Stomach (tissue), 8 donors: ENCODE measurements at regions not wholly inside any gene's neighbourhood (a gene's known extent, or its start where the extent isn't known, plus 50 kb on each side); places are given as distances from the start of the nearest gene placed in this dataset.

Experiments
- DNase-seq, 2 donors: peaks; one replicate each; pipeline versions ENCODE4 v3.0.0 to v3.0.0-alpha.2; 2013 to 2019
- H3K27ac ChIP-seq, 5 donors: fragments of 200-600 bp in 4 of 5; sonication (generic) in 4 of 5; one replicate each; pipeline ENCODE4 v1.5.1; 2013 to 2019; ENCODE audit warnings: mild to moderate bottlenecking in 1 of 5, moderate library complexity in 1 of 5
- H3K27me3 ChIP-seq, 3 donors: fragments of 200-600 bp; sonication (generic); one replicate each; pipeline ENCODE4 v1.5.1; 2017 to 2019; ENCODE audit warnings: mixed run types in 1 of 3
- H3K36me3 ChIP-seq, 4 donors: fragments of 200-600 bp; sonication (generic); 1 replicate in 3 of 4; 2 replicates in 1 of 4; pipeline ENCODE4 v1.5.1; 2016 to 2019
- H3K4me1 ChIP-seq, 4 donors: fragments of 200-600 bp; sonication (generic); one replicate each; pipeline ENCODE4 v1.5.1; 2016 to 2019
- H3K4me3 ChIP-seq, 4 donors: fragments of 200-600 bp; sonication (generic) in 3 of 4; one replicate each; pipeline ENCODE4 v1.5.1; 2016 to 2019; ENCODE audit warnings: mild to moderate bottlenecking in 1 of 4
- H3K9me3 ChIP-seq, 4 donors: fragments of 200-600 bp; sonication (generic); one replicate each; pipeline ENCODE4 v1.5.1; 2016 to 2019
- EP300 ChIP-seq: sonication (generic); formaldehyde crosslinking; IDR thresholded peaks from one replicate; pipeline ENCODE4 v1.6.1; 2017; ENCODE audit warnings: antibody characterized with exemption
- POLR2A ChIP-seq, 4 donors: fragments of 450-650 bp; IDR thresholded peaks; one replicate each; pipeline ENCODE4 v1.6.1; 2016; ENCODE audit warnings: antibody characterized with exemption in 4 of 4, control low read depth in 2 of 4, mild to moderate bottlenecking in 1 of 4, moderate library complexity in 1 of 4
- POLR2AphosphoS5 ChIP-seq, 3 donors: sonication (generic); formaldehyde crosslinking; IDR thresholded peaks; one replicate each; pipeline ENCODE4 v1.6.1; 2016; ENCODE audit warnings: antibody characterized with exemption in 3 of 3
- WGBS, 5 donors: extraction: QIAGEN DNeasy Blood & Tissue Kit in 3 of 5; methylation state at CpG; one replicate each; pipeline versions ENCODE4 v1.1.5 to v1.1.7; 2013 to 2018; 5-methylcytosine and 5-hydroxymethylcytosine counted together
- intact Hi-C: fragments of 100-400 bp; cut with DNase I; formaldehyde crosslinking; loops from one replicate; pipeline ENCODE4 v1.15.1; 2023; ENCODE audit warnings: low total_unique reads
- TF ChIP-seq, protein P1 (sequence below), 7 experiments: fragments of 450-650 bp in 4 of 7; fragments of 200-600 bp in 3 of 7; sonication (generic) in 3 of 7; IDR thresholded peaks; one replicate each; pipeline ENCODE4 v1.5.1; 2016 to 2019; ENCODE audit warnings: antibody characterized with exemption in 7 of 7, control low read depth in 2 of 7, mild to moderate bottlenecking in 1 of 7
- donor health status: healthy with polysubstance abuse.
- donor health status: Bipolar disorder and iron deficiency.
- donor health status: healthy.

DNA sequence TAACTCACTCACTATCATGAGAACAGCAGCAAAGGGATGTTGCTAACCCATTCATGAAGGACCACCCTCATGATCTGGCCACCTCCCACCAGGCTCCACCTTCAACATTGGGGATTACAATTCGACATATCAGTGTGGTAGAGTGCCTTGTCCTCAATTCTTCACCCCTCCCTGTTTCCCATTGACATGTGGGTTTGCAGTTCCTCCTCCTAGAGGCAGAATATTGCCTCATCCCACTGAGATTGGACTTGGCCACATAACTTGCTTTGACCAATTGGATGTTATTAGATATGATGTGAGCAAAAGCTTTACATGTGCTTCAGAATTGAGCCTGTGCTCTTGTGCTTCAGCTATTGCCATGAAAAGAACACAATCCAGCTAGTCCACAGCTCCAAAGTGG is 217.0 kb upstream of the CXCR4 start:
- no peak for DNase-seq
- Histone ChIP-seq H3K9me3 (no peaks in the 10 kb centered on the region), H3K27ac (no peak overlapping the region), H3K4me3 (no peak overlapping the region), H3K36me3 (no peaks in the 10 kb centered on the region), H3K27me3 (no peaks in the 10 kb centered on the region), H3K4me1 (no peaks in the 10 kb centered on the region)
- 33 to 71% (median 55%) methylated on average over 1 of the region's 1 CpG for WGBS, 5 donors
- TF ChIP-seq EP300 (no peak), POLR2A (IDR thresholded peaks at IDR 0.05) (no peak), POLR2AphosphoS5 (IDR thresholded peaks at IDR 0.05) (no peak)
- TF ChIP-seq, protein P1, sequence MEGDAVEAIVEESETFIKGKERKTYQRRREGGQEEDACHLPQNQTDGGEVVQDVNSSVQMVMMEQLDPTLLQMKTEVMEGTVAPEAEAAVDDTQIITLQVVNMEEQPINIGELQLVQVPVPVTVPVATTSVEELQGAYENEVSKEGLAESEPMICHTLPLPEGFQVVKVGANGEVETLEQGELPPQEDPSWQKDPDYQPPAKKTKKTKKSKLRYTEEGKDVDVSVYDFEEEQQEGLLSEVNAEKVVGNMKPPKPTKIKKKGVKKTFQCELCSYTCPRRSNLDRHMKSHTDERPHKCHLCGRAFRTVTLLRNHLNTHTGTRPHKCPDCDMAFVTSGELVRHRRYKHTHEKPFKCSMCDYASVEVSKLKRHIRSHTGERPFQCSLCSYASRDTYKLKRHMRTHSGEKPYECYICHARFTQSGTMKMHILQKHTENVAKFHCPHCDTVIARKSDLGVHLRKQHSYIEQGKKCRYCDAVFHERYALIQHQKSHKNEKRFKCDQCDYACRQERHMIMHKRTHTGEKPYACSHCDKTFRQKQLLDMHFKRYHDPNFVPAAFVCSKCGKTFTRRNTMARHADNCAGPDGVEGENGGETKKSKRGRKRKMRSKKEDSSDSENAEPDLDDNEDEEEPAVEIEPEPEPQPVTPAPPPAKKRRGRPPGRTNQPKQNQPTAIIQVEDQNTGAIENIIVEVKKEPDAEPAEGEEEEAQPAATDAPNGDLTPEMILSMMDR (IDR thresholded peaks at IDR 0.05) = no peak
- intact Hi-C loops = no loop called here

DNA sequence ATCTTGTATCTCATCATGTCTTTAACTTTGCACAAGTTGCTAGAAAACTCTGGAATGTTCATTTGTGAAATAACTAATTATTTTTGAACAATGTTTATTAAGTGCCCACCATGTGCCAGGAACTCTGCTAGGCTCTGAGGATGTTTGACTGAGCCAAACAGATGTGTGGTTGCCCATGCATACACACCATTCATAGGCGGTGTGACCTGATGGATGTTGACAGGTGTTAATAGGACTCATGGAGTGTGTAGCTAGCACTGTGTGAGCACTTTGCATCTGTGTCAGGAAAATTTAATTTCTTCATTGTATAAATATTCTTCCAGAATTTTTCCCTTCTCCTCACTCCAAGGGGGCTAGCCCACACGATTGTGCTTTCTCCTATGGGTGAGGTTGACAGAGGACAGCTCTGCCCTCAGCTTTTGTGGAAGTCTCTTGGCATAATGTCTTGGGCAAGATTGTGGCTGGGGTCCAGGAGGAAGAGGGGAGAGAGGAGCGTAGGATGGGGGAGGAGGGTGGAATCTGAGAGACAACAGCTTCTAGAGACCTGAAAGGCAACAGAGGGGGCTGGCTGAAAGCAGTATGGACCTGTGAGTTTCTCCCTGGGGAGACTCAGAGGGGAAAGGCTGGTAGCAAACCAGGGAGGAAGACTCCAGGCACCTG is 214.6 kb upstream of the CXCR4 start:
- H3K36me3 ChIP-seq = no peaks in the 10 kb centered on the region
- H3K9me3 ChIP-seq = no peaks in the 10 kb centered on the region
- intact Hi-C loops = no loop called here
- no peaks in the 10 kb centered on the region for H3K27me3 ChIP-seq
- TF ChIP-seq EP300 (no peak), POLR2A (IDR thresholded peaks at IDR 0.05) (no peak), POLR2AphosphoS5 (IDR thresholded peaks at IDR 0.05) (no peak)
- TF ChIP-seq, protein P1 (IDR thresholded peaks at IDR 0.05) = no peak
- no peak overlapping the region for H3K4me3 ChIP-seq
- 73 to 90% (median 86%) methylated on average over 3 of the region's 3 CpGs for WGBS, 5 donors
- H3K27ac ChIP-seq = no peak overlapping the region
- DNase-seq = no peak
- H3K4me1 ChIP-seq = peaks cover 0 to under 1% (median 0%) of the 10 kb centered on the region in 4 donors

DNA sequence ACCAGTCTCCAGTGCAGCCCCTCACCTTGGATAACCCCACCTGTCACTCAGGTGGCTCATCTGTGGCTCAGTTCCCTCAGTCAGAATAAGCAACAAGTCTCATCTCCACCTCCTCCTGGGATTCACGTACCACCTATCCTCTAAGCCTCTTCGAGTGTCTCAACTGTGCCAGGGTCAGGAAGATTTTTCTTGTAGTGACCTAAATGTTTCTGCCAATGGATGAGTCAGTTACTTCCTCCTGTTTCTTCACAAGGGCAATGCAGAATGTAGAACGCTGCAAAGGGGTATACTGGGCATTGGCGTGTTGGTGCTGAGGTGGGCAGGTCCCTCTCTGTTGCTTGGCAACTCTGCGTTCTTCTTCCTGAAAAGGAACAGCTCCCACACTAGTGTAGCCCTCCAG is 213.3 kb upstream of the CXCR4 start:
- peaks cover 0 to 7% (median 0%) of the 10 kb centered on the region in 4 donors for H3K4me1 ChIP-seq
- H3K27me3 ChIP-seq = no peaks in the 10 kb centered on the region
- TF ChIP-seq POLR2AphosphoS5 (IDR thresholded peaks at IDR 0.05) = no peak
- no peak for TF ChIP-seq EP300
- TF ChIP-seq POLR2A (IDR thresholded peaks at IDR 0.05) = no peak
- TF ChIP-seq, protein P1 (IDR thresholded peaks at IDR 0.05) = no peak
- DNase-seq = no peak
- H3K9me3 ChIP-seq = no peaks in the 10 kb centered on the region
- H3K36me3 ChIP-seq = no peaks in the 10 kb centered on the region
- 80 to 91% (median 87%) methylated on average over 5 of the region's 5 CpGs for WGBS, 5 donors
- H3K4me3 ChIP-seq = no peak overlapping the region
- intact Hi-C loops = no loop called here
- H3K27ac ChIP-seq = no peak overlapping the region

DNA sequence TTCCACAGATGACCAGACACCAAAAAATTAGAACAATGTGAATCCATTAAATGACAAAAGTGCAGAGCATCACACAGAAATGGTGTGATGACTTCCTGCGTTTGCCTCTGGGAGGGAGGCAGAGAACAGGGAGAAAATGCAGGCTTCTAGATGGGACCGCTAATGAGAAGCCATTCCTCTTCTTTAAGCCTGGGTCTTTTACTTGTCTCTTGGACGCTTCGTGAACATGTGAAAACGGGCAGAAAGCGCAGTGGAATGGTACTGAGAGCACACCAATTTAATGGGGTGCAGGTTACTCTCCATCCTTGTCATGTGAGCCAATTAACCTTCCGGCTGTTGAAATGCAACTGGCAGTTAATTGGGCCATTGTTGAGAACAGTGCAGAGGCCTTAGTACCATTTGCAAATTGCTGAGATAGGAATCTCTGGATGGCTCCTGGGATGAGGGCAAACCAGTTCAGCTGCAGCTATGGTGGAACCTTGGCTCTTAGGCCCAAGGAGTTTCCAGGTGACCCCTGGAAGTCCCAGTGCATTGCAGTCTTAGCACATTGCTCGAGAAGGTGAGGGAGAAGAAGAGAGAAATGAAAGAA is 210.4 kb upstream of the CXCR4 start:
- TF ChIP-seq POLR2A (IDR thresholded peaks at IDR 0.05) (no peak), EP300 (no peak), POLR2AphosphoS5 (IDR thresholded peaks at IDR 0.05) (no peak)
- TF ChIP-seq, protein P1 (IDR thresholded peaks at IDR 0.05) = no peak
- no peaks in the 10 kb centered on the region for H3K27me3 ChIP-seq
- no peak for DNase-seq
- intact Hi-C loops = no loop called here
- H3K4me1 ChIP-seq = peaks cover 0 to 18% (median 0%) of the 10 kb centered on the region in 4 donors
- no peaks in the 10 kb centered on the region for H3K9me3 ChIP-seq
- no peaks in the 10 kb centered on the region for H3K36me3 ChIP-seq
- WGBS, 5 donors = 70 to 92% (median 87%) methylated on average over 8 of the region's 8 CpGs
- no peak overlapping the region for H3K27ac ChIP-seq
- H3K4me3 ChIP-seq = no peak overlapping the region
